Ishikawa (cell line): ENCODE measurements at regions not wholly inside any gene's neighbourhood (a gene's known extent, or its start where the extent isn't known, plus 50 kb on each side); places are given as distances from the start of the nearest gene placed in this dataset.

Source experiments
- CEBPB ChIP-seq: IDR thresholded peaks from 2 replicates; pipeline ENCODE4 v1.6.1; 2012
- CREB1 ChIP-seq: IDR thresholded peaks from 2 replicates; pipeline ENCODE4 v1.6.1; 2012; ENCODE audit warnings: low read depth
- EGR1 ChIP-seq: IDR thresholded peaks from 2 replicates; pipeline ENCODE4 v1.6.1; 2012
- EP300 ChIP-seq: IDR thresholded peaks from 2 replicates; pipeline ENCODE4 v1.6.1; 2012; ENCODE audit warnings: borderline replicate concordance
- FOXM1 ChIP-seq: IDR thresholded peaks from 2 replicates; pipeline ENCODE4 v1.6.1; 2012; ENCODE audit warnings: low read depth, borderline replicate concordance
- NFIC ChIP-seq: IDR thresholded peaks from 2 replicates; pipeline ENCODE4 v1.6.1; 2012
- RAD21 ChIP-seq: IDR thresholded peaks from 2 replicates; pipeline ENCODE4 v1.6.1; 2012; ENCODE audit warnings: low read depth
- REST ChIP-seq: IDR thresholded peaks from 2 replicates; pipeline ENCODE4 v1.6.1; 2012; ENCODE audit warnings: low read depth, mild to moderate bottlenecking
- TAF1 ChIP-seq: IDR thresholded peaks from 2 replicates; pipeline ENCODE4 v1.6.1; 2012; ENCODE audit warnings: low read depth, mild to moderate bottlenecking
- TCF12 ChIP-seq: IDR thresholded peaks from 2 replicates; pipeline ENCODE4 v1.6.1; 2012; ENCODE audit warnings: low read depth
- TEAD4 ChIP-seq: IDR thresholded peaks from 2 replicates; pipeline ENCODE4 v1.6.1; 2012
- YY1 ChIP-seq: IDR thresholded peaks from 2 replicates; pipeline ENCODE4 v1.6.1; 2012; ENCODE audit warnings: low read depth
- ZBTB7A ChIP-seq: IDR thresholded peaks from 2 replicates; pipeline ENCODE4 v1.6.1; 2012; ENCODE audit warnings: low read depth
- TF ChIP-seq, protein P1 (sequence below): IDR thresholded peaks from 2 replicates; pipeline ENCODE4 v1.6.1; 2012
- TF ChIP-seq, protein P2 (sequence below): IDR thresholded peaks from 2 replicates; pipeline ENCODE4 v1.6.1; 2012

GRCh38 chr3:13209634-13209997 is 136.4 kb upstream of the IQSEC1 start:
- TF ChIP-seq TAF1 (no peak), NFIC (no peak), REST (no peak), RAD21 (no peak), EGR1 (no peak)

GRCh38 chr3:13208706-13209633 is 135.7 kb upstream of the IQSEC1 start:
- no peak for TF ChIP-seq TAF1
- no peak for TF ChIP-seq CEBPB
- no peak for TF ChIP-seq NFIC
- no peak for TF ChIP-seq TCF12
- TF ChIP-seq ZBTB7A = no peak
- TF ChIP-seq REST = no peak
- TF ChIP-seq, protein P1, sequence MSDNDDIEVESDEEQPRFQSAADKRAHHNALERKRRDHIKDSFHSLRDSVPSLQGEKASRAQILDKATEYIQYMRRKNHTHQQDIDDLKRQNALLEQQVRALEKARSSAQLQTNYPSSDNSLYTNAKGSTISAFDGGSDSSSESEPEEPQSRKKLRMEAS = no peak
- TF ChIP-seq TEAD4 = no peak
- TF ChIP-seq, protein P2, sequence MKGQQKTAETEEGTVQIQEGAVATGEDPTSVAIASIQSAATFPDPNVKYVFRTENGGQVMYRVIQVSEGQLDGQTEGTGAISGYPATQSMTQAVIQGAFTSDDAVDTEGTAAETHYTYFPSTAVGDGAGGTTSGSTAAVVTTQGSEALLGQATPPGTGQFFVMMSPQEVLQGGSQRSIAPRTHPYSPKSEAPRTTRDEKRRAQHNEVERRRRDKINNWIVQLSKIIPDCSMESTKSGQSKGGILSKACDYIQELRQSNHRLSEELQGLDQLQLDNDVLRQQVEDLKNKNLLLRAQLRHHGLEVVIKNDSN = no peak
- no peak for TF ChIP-seq EGR1
- no peak for TF ChIP-seq EP300
- TF ChIP-seq CREB1 = no peak
- TF ChIP-seq YY1 = no peak
- no peak for TF ChIP-seq RAD21

DNA sequence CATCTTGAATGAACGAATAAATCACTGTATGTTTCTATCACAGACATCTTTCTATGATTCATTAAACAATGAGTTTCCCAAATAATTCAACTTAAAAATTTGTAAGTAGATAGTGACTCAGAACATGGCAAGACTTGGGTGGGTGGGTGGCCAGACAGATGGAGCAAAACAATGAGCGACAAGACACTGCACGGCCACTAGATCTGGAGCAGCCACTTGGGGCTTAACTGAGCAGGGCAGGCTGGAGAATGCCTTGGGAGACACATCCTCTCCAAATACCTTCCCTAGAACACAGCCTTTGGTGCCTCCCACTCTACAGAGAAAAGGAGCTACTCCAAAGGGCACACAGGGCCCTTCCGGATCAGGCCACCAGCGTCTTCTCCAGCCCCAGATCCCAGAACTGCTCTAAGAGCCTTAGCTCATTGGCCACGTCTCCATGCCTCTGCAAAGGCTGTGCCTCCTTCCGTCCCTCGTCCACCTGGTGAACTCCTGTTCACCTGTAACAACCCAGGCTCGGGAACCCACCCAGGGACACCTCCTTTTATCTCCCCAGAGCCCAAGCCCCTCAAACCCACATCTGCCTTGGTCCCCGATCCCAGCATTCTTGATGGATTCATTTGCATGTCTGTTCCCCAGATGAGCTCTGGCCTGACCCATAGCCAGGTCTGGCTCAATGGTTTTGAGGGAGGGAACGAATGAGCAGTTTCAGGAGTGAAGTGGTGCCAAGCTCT is 134.9 kb upstream of the IQSEC1 start:
- TF ChIP-seq EP300 = no peak
- no peak for TF ChIP-seq CREB1

- TF ChIP-seq, protein P1 = no peak
- TF ChIP-seq EGR1 (no peak), YY1 (no peak), RAD21 (no peak), TEAD4 (no peak), EP300 (no peak), ZBTB7A (no peak), NFIC (no peak)
- TF ChIP-seq, protein P2 = no peak
Measured at GRCh38 chr3:13207578-13207922, 134.3 kb upstream of the IQSEC1 start.

- TF ChIP-seq REST = no peak
- no peak for TF ChIP-seq TAF1
- TF ChIP-seq CREB1 = no peak
- no peak for TF ChIP-seq EP300
- TF ChIP-seq TEAD4 = no peak
- TF ChIP-seq CEBPB = no peak
- TF ChIP-seq ZBTB7A = no peak
- TF ChIP-seq FOXM1 = no peak
- TF ChIP-seq TCF12 = no peak
- no peak for TF ChIP-seq YY1
- no peak for TF ChIP-seq EGR1
- TF ChIP-seq, protein P1 = no peak
- TF ChIP-seq NFIC = no peak
- TF ChIP-seq, protein P2 = no peak
- no peak for TF ChIP-seq RAD21
Measured at GRCh38 chr3:13206799-13207577, 133.8 kb upstream of the IQSEC1 start.
